G401.6 (cell line): ENCODE measurements at regions not wholly inside any gene's neighbourhood (a gene's known extent, or its start where the extent isn't known, plus 50 kb on each side); places are given as distances from the start of the nearest gene placed in this dataset.

ENCODE experiments used
- FAIRE-seq: peaks from 2 replicates; lab custom pipeline; 2012; peaks lifted over from hg19 to GRCh38; lab: Jason Lieb, UNC

GRCh38 chr22:18731075-18731666 lies 119.5 kb upstream of the RIMBP3 start:
- FAIRE-seq: no peak

- FAIRE-seq: peak; percentile 100
These were observed 118.7 kb upstream of the RIMBP3 start for GRCh38 chr22:18730410-18730809.
